ENCODE measurements at regions not wholly inside any gene's neighbourhood (a gene's known extent, or its start where the extent isn't known, plus 50 kb on each side); places are given as distances from the start of the nearest gene placed in this dataset.

DNA sequence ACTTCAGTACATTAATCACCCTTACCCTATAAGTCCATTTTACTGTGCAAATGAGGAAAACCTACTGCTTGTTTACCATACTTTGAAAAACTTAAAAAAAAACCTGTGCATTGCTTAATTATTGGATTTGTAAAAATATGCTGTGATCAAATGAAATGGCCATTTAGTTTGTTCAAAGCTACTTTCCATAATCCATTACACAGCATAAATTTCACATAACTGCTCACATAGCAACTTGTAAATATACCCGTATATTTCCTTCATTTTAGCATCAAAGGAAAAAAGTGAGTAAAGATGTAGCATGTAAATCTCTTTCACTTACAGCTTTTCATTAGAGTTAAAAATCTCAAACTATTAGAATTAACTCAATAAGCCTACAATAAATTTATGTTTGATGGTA lies 415.1 kb downstream of the NR4A2 start:
- H3K4me3 ChIP-seq: no peak overlapping the region
- intact Hi-C loops (cut with DNase I; ENCODE audit: low total_unique reads): no loop called here
- no peaks in the 10 kb centered on the region for H3K27me3 ChIP-seq
- no peaks in the 10 kb centered on the region for H3K36me3 ChIP-seq
- TF ChIP-seq, protein P1, sequence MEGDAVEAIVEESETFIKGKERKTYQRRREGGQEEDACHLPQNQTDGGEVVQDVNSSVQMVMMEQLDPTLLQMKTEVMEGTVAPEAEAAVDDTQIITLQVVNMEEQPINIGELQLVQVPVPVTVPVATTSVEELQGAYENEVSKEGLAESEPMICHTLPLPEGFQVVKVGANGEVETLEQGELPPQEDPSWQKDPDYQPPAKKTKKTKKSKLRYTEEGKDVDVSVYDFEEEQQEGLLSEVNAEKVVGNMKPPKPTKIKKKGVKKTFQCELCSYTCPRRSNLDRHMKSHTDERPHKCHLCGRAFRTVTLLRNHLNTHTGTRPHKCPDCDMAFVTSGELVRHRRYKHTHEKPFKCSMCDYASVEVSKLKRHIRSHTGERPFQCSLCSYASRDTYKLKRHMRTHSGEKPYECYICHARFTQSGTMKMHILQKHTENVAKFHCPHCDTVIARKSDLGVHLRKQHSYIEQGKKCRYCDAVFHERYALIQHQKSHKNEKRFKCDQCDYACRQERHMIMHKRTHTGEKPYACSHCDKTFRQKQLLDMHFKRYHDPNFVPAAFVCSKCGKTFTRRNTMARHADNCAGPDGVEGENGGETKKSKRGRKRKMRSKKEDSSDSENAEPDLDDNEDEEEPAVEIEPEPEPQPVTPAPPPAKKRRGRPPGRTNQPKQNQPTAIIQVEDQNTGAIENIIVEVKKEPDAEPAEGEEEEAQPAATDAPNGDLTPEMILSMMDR (IDR thresholded peaks at IDR 0.05): no peak
- TF ChIP-seq POLR2A (IDR thresholded peaks at IDR 0.05): no peak
- H3K9me3 ChIP-seq: no peaks in the 10 kb centered on the region
- no peak for DNase-seq
- no peaks in the 10 kb centered on the region for H3K4me1 ChIP-seq
- no peak overlapping the region for H3K27ac ChIP-seq

- no peak for TF ChIP-seq POLR2A (IDR thresholded peaks at IDR 0.05)
- TF ChIP-seq, protein P1 (IDR thresholded peaks at IDR 0.05): no peak
- Histone ChIP-seq H3K27ac (no peak overlapping the region), H3K27me3 (no peaks in the 10 kb centered on the region), H3K4me3 (no peak overlapping the region), H3K9me3 (no peaks in the 10 kb centered on the region), H3K36me3 (no peaks in the 10 kb centered on the region), H3K4me1 (no peaks in the 10 kb centered on the region)
- no peak for DNase-seq
- intact Hi-C loops (cut with DNase I; ENCODE audit: low total_unique reads): no loop called here
Measured at GRCh38 chr2:155913356-155913755, 419.2 kb downstream of the NR4A2 start.

DNA sequence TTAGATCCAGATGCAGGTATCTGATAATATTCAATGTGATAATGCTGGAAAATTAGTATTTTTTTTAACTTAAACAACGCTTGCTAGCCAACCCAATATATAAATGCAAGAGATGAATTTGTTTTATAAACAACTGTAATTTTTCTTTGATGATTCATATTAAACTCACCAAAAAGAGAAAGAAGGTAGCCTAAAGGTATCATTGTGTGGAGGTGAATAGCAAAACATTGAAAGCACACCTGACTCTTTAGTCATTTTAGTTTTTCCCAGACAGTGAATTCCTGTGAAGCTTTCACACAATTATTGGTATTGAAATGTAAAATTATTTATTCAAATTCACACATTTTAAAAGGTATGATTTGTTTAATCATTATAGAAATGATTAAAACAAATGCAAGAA lies 424.0 kb downstream of the NR4A2 start:
- DNase-seq: no peak
- no peaks in the 10 kb centered on the region for H3K27me3 ChIP-seq
- no peaks in the 10 kb centered on the region for H3K9me3 ChIP-seq
- H3K4me3 ChIP-seq: no peak overlapping the region
- intact Hi-C loops (cut with DNase I; ENCODE audit: low total_unique reads): no loop called here
- no peaks in the 10 kb centered on the region for H3K4me1 ChIP-seq
- TF ChIP-seq, protein P1 (IDR thresholded peaks at IDR 0.05): no peak
- no peak for TF ChIP-seq POLR2A (IDR thresholded peaks at IDR 0.05)
- H3K36me3 ChIP-seq: no peaks in the 10 kb centered on the region
- H3K27ac ChIP-seq: no peak overlapping the region

GRCh38 chr2:155907211-155907610 lies 425.3 kb downstream of the NR4A2 start:
- no peaks in the 10 kb centered on the region for H3K27me3 ChIP-seq
- TF ChIP-seq, protein P1 (IDR thresholded peaks at IDR 0.05): no peak
- TF ChIP-seq POLR2A (IDR thresholded peaks at IDR 0.05): no peak
- no peaks in the 10 kb centered on the region for H3K4me1 ChIP-seq
- H3K4me3 ChIP-seq: no peak overlapping the region
- no peaks in the 10 kb centered on the region for H3K9me3 ChIP-seq
- intact Hi-C loops (cut with DNase I; ENCODE audit: low total_unique reads): no loop called here
- no peak overlapping the region for H3K27ac ChIP-seq
- DNase-seq: no peak
- H3K36me3 ChIP-seq: no peaks in the 10 kb centered on the region

GRCh38 chr2:155905657-155906056 lies 426.9 kb downstream of the NR4A2 start:
- Histone ChIP-seq H3K27me3 (no peaks in the 10 kb centered on the region), H3K27ac (no peak overlapping the region), H3K9me3 (no peaks in the 10 kb centered on the region), H3K4me1 (no peaks in the 10 kb centered on the region), H3K4me3 (no peak overlapping the region), H3K36me3 (no peaks in the 10 kb centered on the region)
- intact Hi-C loops (cut with DNase I; ENCODE audit: low total_unique reads): no loop called here
- DNase-seq: no peak
- TF ChIP-seq, protein P1 (IDR thresholded peaks at IDR 0.05): no peak
